HepG2 (cell line): ENCODE measurements at regions not wholly inside any gene's neighbourhood (a gene's known extent, or its start where the extent isn't known, plus 50 kb on each side); places are given as distances from the start of the nearest gene placed in this dataset.

ENCODE experiments used
- ATAC-seq: fragments of 200-7000 bp; cut with Tn5 transposase; 3 replicates; pipeline ENCODE4 v1.9.1; 2020; ENCODE audit warnings: mild to moderate bottlenecking, moderate library complexity
- BruUV-seq: library from RNA; stranded (reverse); fragments of 400-500 nt; replicated peaks from 2 replicates; lab custom pipeline; 2021; lab: Mats Ljungman, UMichigan
- CTCF ChIA-PET: fragments of 300-600 bp; formaldehyde crosslinking; extraction: SDS; loops from one replicate; lab custom pipeline; 2021; ENCODE audit warnings: low total read pairs, inconsistent platforms, low intra/inter-chr PET ratio; lab: Yijun Ruan, JAX
- POLR2A ChIA-PET: fragments of 350-600 bp; sonication (Branson Sonifier 250); formaldehyde crosslinking; loops from one replicate; lab custom pipeline; 2020; ENCODE audit warnings: antibody characterized with exemption, inconsistent platforms; lab: Yijun Ruan, JAX
- DNase-seq: peaks from one replicate; pipeline ENCODE4 v3.0.0-alpha.2; 2015; ENCODE audit warnings: low spot score
- FAIRE-seq: peaks from 3 replicates; lab custom pipeline; 2011; peaks lifted over from hg19 to GRCh38; lab: Jason Lieb, UNC
- H2AFZ ChIP-seq: one replicate; pipeline ENCODE4 v1.6.1; 2011; ENCODE audit warnings: low read length, inconsistent platforms
- H3K27ac ChIP-seq: fragments of 300-600 bp; 3 replicates; pipeline ENCODE4 v1.8.0; 2011; ENCODE audit warnings: mixed run types, mild to moderate bottlenecking, mixed read lengths, low read length, inconsistent platforms; ENCODE audit not compliant: insufficient read depth; ENCODE audit errors: extremely low read length
- H3K27me3 ChIP-seq, 2 experiments: fragments of 200-600 bp in 1 of 2; 2 replicates in 1 of 2; 3 replicates in 1 of 2; pipeline versions ENCODE4 v1.6.0 to v1.8.0; 2011; ENCODE audit warnings: low read length in 2 of 2, mild to moderate bottlenecking in 2 of 2, moderate library complexity in 2 of 2, inconsistent platforms in 1 of 2; ENCODE audit not compliant: insufficient read depth in 2 of 2, control insufficient read depth in 1 of 2
- H3K36me3 ChIP-seq, 2 experiments: fragments of 200-600 bp in 1 of 2; replicated peaks in 1 of 2; 2 replicates in 1 of 2; 3 replicates in 1 of 2; pipeline versions ENCODE4 v1.5.1 to v1.8.0; 2011; ENCODE audit warnings: low read length in 2 of 2, inconsistent platforms in 1 of 2; ENCODE audit not compliant: insufficient read depth in 2 of 2, control insufficient read depth in 1 of 2
- H3K4me1 ChIP-seq: 2 replicates; pipeline ENCODE4 v1.5.1; 2012; ENCODE audit warnings: low read length, inconsistent platforms; ENCODE audit not compliant: insufficient read depth
- H3K4me2 ChIP-seq: 2 replicates; pipeline ENCODE4 v1.6.0; 2011; ENCODE audit warnings: low read depth, low read length, inconsistent platforms
- H3K4me3 ChIP-seq, 3 experiments: fragments of 200-600 bp in 1 of 3; sonication (generic), shearing (Covaris generic) in 1 of 3; replicated peaks in 1 of 3; 2 replicates each; pipeline ENCODE4 v1.5.1; 2011 to 2016; ENCODE audit warnings: low read length in 3 of 3, inconsistent platforms in 2 of 3, low read depth in 2 of 3, mild to moderate bottlenecking in 2 of 3, control low read depth in 1 of 3, mixed read lengths in 1 of 3; ENCODE audit not compliant: insufficient read depth in 1 of 3
- H3K79me2 ChIP-seq: one replicate; pipeline ENCODE4 v1.6.1; 2011; ENCODE audit warnings: low read length, inconsistent platforms; ENCODE audit not compliant: insufficient read depth
- H3K9ac ChIP-seq: 2 replicates; pipeline ENCODE4 v1.6.0; 2011; ENCODE audit warnings: mild to moderate bottlenecking, low read depth, low read length, inconsistent platforms; ENCODE audit not compliant: insufficient read depth
- H3K9me3 ChIP-seq: 2 replicates; pipeline ENCODE4 v1.5.1; 2012; ENCODE audit warnings: mild to moderate bottlenecking, low read length
- H4K20me1 ChIP-seq: 2 replicates; pipeline ENCODE4 v1.6.0; 2011; ENCODE audit warnings: inconsistent platforms, mild to moderate bottlenecking, low read length, moderate library complexity; ENCODE audit not compliant: insufficient read depth
- ATF7 ChIP-seq, 2 experiments: fragments of 450-650 bp in 1 of 2; sonication (generic) in 1 of 2; formaldehyde crosslinking in 1 of 2; IDR thresholded peaks; 2 replicates each; pipeline versions ENCODE4 v1.4.0 to v1.6.1; 2016 to 2020; ENCODE audit warnings: antibody characterized with exemption in 1 of 2, mild to moderate bottlenecking in 1 of 2, missing genetic modification reagents in 1 of 2
- ATF7-NPFF ChIP-seq: sonication (generic); formaldehyde crosslinking; IDR thresholded peaks from 2 replicates; pipeline ENCODE4 v1.8.1; 2023; ENCODE audit warnings: mild to moderate bottlenecking, low read depth, missing genetic modification reagents, moderate library complexity
- CCDC6 ChIP-seq: sonication (generic); formaldehyde crosslinking; IDR thresholded peaks from 2 replicates; pipeline ENCODE4 v1.8.1; 2022; ENCODE audit warnings: mild to moderate bottlenecking, missing genetic modification reagents, moderate library complexity
- IRX3 ChIP-seq: sonication (generic); formaldehyde crosslinking; IDR thresholded peaks from 2 replicates; pipeline ENCODE4 v1.8.1; 2023; ENCODE audit warnings: mild to moderate bottlenecking, low read depth, missing genetic modification reagents, borderline replicate concordance
- NCOA1 ChIP-seq: sonication (generic); formaldehyde crosslinking; IDR thresholded peaks from 2 replicates; pipeline ENCODE4 v1.9.0; 2021; ENCODE audit warnings: missing genetic modification reagents
- NR2C2 ChIP-seq: sonication (generic); formaldehyde crosslinking; IDR thresholded peaks from 2 replicates; pipeline ENCODE4 v1.4.0; 2020; ENCODE audit warnings: missing genetic modification reagents, mild to moderate bottlenecking, moderate library complexity, borderline replicate concordance
- PLRG1 ChIP-seq: fragments of 450-650 bp; conservative IDR thresholded peaks from 2 replicates; pipeline ENCODE4 v1.6.1; 2016
- SMC3 ChIP-seq: IDR thresholded peaks from 2 replicates; pipeline ENCODE4 v1.6.1; 2011; ENCODE audit warnings: low read length, improper control_type of control experiment
- SP5 ChIP-seq: IDR thresholded peaks from 2 replicates; pipeline ENCODE4 v1.6.1; 2016; ENCODE audit warnings: low read depth, borderline replicate concordance
- SSRP1 ChIP-seq: IDR thresholded peaks from 2 replicates; pipeline ENCODE4 v1.6.1; 2016; ENCODE audit warnings: control low read depth
- THRA ChIP-seq: sonication (generic); formaldehyde crosslinking; IDR thresholded peaks from 2 replicates; pipeline ENCODE4 v1.4.0; 2020; ENCODE audit warnings: missing genetic modification reagents, borderline replicate concordance
- ZFY ChIP-seq: sonication (generic); formaldehyde crosslinking; IDR thresholded peaks from 2 replicates; pipeline ENCODE4 v1.4.0; 2020; ENCODE audit warnings: missing genetic modification reagents
- ZNF225 ChIP-seq: sonication (generic); formaldehyde crosslinking; IDR thresholded peaks from 2 replicates; pipeline ENCODE4 v1.4.0; 2020; ENCODE audit warnings: mild to moderate bottlenecking, missing genetic modification reagents
- ZSCAN12 ChIP-seq: sonication (generic); formaldehyde crosslinking; IDR thresholded peaks from 2 replicates; pipeline ENCODE4 v1.9.0; 2021; ENCODE audit warnings: mild to moderate bottlenecking, missing genetic modification reagents
- in situ Hi-C: cut with HindIII; loops from 2 replicates; pipeline ENCODE4 v1.10.0; 2017; ENCODE audit warnings: low pct_unique_long_range_greater_than_20kb; ENCODE audit not compliant: extremely low pct_ligation_motif_present
- intact Hi-C: fragments of 100-400 bp; cut with micrococcal nuclease; formaldehyde crosslinking; loops from one replicate; pipeline ENCODE4 v1.10.0; 2022; ENCODE audit not compliant: unreplicated experiment
- TF ChIP-seq, protein P1 (sequence below): IDR thresholded peaks from 2 replicates; pipeline ENCODE4 v1.6.1; 2016; ENCODE audit warnings: low read depth

DNA sequence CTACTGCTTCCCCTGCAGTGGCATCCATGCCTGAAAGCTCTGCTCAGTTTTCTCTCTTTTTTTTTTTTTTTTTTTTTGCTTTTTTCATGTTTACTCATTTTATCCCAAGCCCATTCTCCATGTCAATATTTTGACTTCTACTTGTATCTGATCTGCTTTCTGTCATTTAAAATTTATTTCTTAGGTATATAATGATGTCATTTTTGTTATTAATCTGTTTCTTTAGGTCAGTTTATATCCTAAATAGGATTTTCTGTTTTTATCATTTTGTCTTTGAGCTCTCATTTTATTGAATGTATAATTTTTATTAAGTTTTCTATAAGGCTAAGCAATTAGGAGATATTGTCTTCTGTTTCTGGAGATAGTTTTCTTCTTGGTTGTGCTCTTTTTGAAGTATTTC lies 138.5 kb upstream of the PMEPA1 start:
- ATAC-seq (no peak), DNase-seq (no peak), FAIRE-seq (no peak)
- Histone ChIP-seq H2AFZ (no peak overlapping the region), H3K79me2 (no peaks in the 10 kb centered on the region), H3K4me1 (no peaks in the 10 kb centered on the region), H3K27ac (no peak overlapping the region), H3K9ac (no peak overlapping the region), H3K9me3 (no peaks in the 10 kb centered on the region), H3K4me3 (no peak overlapping the region)
- in situ Hi-C loops (no loop called here), intact Hi-C loops (no loop called here)
- no TSS peak for BruUV-seq
- CTCF ChIA-PET = no interaction called here
- POLR2A ChIA-PET = no interaction called here
- TF ChIP-seq ATF7 (IDR thresholded peaks at IDR 0.05) (peak; percentile 89), ATF7 (CRISPR knock-in tag; IDR thresholded peaks at IDR 0.05) (no peak), ATF7-NPFF (no peak), PLRG1 (no peak), ZSCAN12 (no peak), IRX3 (no peak), SSRP1 (CRISPR knock-in tag) (no peak), THRA (no peak)
- TF ChIP-seq, all 625 proteins: peak for 1
- Histone ChIP-seq H3K27me3 (peaks cover 1 to 11% of the 10 kb centered on the region in 2 experiments; a peak in 3 of 5 replicates), H3K36me3 (no peaks in the 10 kb centered on the region), H3K4me2 (no peak overlapping the region), H4K20me1 (no peaks in the 10 kb centered on the region)

DNA sequence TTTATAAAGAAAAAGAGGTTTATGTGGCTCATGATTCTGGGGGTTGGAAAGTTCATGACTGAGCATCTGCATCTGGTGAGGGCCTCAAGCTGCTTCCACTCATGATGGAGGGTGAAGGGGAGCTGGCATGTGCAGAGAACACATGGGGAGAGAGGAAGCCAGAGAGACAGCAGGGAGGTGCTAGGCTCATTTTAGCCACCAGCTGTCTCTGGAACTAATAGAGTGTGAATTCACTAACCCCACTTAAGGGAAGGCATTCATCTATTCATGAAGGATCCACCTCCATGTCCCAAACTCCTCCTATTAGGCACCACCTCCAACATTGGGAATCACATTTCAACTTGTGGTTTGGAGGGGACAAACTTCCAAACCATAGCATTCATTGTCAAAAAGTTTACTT lies 137.3 kb upstream of the PMEPA1 start:
- ATAC-seq (no peak), FAIRE-seq (no peak), DNase-seq (no peak)
- peaks cover 1 to 21% of the 10 kb centered on the region in 2 experiments; a peak in 3 of 5 replicates for H3K27me3 ChIP-seq
- no peak overlapping the region for H3K4me2 ChIP-seq
- H3K9ac ChIP-seq = no peak overlapping the region
- TF ChIP-seq NCOA1 (CRISPR knock-in tag) (no peak), ZFY (CRISPR knock-in tag) (no peak), NR2C2 (no peak), ZNF225 (no peak), SMC3 (no peak), SP5 (no peak), CCDC6 (CRISPR knock-in tag) (no peak)
- TF ChIP-seq, protein P1, sequence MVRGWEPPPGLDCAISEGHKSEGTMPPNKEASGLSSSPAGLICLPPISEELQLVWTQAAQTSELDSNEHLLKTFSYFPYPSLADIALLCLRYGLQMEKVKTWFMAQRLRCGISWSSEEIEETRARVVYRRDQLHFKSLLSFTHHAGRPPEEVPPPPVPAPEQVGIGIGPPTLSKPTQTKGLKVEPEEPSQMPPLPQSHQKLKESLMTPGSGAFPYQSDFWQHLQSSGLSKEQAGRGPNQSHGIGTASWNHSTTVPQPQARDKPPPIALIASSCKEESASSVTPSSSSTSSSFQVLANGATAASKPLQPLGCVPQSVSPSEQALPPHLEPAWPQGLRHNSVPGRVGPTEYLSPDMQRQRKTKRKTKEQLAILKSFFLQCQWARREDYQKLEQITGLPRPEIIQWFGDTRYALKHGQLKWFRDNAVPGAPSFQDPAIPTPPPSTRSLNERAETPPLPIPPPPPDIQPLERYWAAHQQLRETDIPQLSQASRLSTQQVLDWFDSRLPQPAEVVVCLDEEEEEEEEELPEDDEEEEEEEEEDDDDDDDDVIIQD (CRISPR knock-in tag) = no peak
- no peak overlapping the region for H3K4me3 ChIP-seq
- H3K79me2 ChIP-seq = no peaks in the 10 kb centered on the region
- no peak overlapping the region for H3K27ac ChIP-seq
- no peaks in the 10 kb centered on the region for H3K9me3 ChIP-seq
- intact Hi-C loops = no loop called here
- ChIA-PET POLR2A (no interaction called here), CTCF (no interaction called here)
- no TSS peak for BruUV-seq
- in situ Hi-C loops = no loop called here
- no peaks in the 10 kb centered on the region for H4K20me1 ChIP-seq
- H3K4me1 ChIP-seq = no peaks in the 10 kb centered on the region
- H3K36me3 ChIP-seq = no peaks in the 10 kb centered on the region
- H2AFZ ChIP-seq = no peak overlapping the region
